PC-3 (cell line): ENCODE measurements at regions not wholly inside any gene's neighbourhood (a gene's known extent, or its start where the extent isn't known, plus 50 kb on each side); places are given as distances from the start of the nearest gene placed in this dataset.

Experiments used
- ATAC-seq: fragments of 200-7000 bp; cut with Tn5 transposase; 2 replicates; pipeline ENCODE4 v1.9.1; 2020; ENCODE audit warnings: mild to moderate bottlenecking, moderate library complexity
- BruUV-seq: library from RNA; stranded (reverse); fragments of 400-500 nt; replicated peaks from 2 replicates; lab custom pipeline; 2021; lab: Mats Ljungman, UMichigan
- CTCF ChIA-PET: fragments of 300-600 bp; sonication (Branson Sonifier 250); formaldehyde crosslinking; loops from one replicate; lab custom pipeline; 2022; ENCODE audit warnings: antibody characterized with exemption; lab: Charles Lee
- POLR2A ChIA-PET: fragments of 300-600 bp; sonication (Branson Sonifier 250); formaldehyde crosslinking; loops from one replicate; lab custom pipeline; 2022; ENCODE audit warnings: antibody characterized with exemption; ENCODE audit not compliant: unreplicated experiment; lab: Charles Lee
- DNase-seq: peaks from one replicate; pipeline ENCODE4 v3.0.0-alpha.2; 2015
- H2AFZ ChIP-seq: fragments of 300-600 bp; sonication (generic); 2 replicates; pipeline ENCODE4 v1.6.0; 2016; ENCODE audit warnings: antibody characterized with exemption, low read length
- H3F3A ChIP-seq: fragments of 300-600 bp; sonication (generic); one replicate; pipeline ENCODE4 v1.6.0; 2017; ENCODE audit warnings: antibody characterized with exemption, low read length, control low read depth, mild to moderate bottlenecking; ENCODE audit not compliant: unreplicated experiment
- H3K27ac ChIP-seq: fragments of 300-600 bp; sonication (generic); 2 replicates; pipeline ENCODE4 v1.5.1; 2016; ENCODE audit warnings: mild to moderate bottlenecking, low read length
- H3K27me3 ChIP-seq: fragments of 300-600 bp; sonication (generic); 2 replicates; pipeline ENCODE4 v1.6.1; 2016; ENCODE audit warnings: low read length, mixed read lengths
- H3K36me3 ChIP-seq: fragments of 300-600 bp; sonication (generic); 2 replicates; pipeline ENCODE4 v1.6.1; 2016; ENCODE audit warnings: low read depth, mixed run types, low read length, mixed read lengths
- H3K4me1 ChIP-seq: fragments of 300-600 bp; sonication (generic); 2 replicates; pipeline ENCODE4 v1.5.1; 2016; ENCODE audit warnings: low read length; ENCODE audit not compliant: insufficient read depth
- H3K4me2 ChIP-seq: fragments of 300-600 bp; sonication (generic); 2 replicates; pipeline ENCODE4 v1.6.0; 2016; ENCODE audit warnings: low read length
- H3K4me3 ChIP-seq: fragments of 300-600 bp; sonication (generic); 2 replicates; pipeline ENCODE4 v1.5.1; 2016; ENCODE audit warnings: mild to moderate bottlenecking, low read length, mixed read lengths
- H3K79me2 ChIP-seq: fragments of 300-600 bp; sonication (generic); 2 replicates; pipeline ENCODE4 v1.6.1; 2017; ENCODE audit warnings: low read length, mixed read lengths
- H3K9ac ChIP-seq: fragments of 300-600 bp; sonication (generic); 2 replicates; pipeline ENCODE4 v1.6.0; 2016; ENCODE audit warnings: mild to moderate bottlenecking, low read length
- H3K9me2 ChIP-seq: fragments of 300-600 bp; sonication (generic); replicated peaks from 2 replicates; pipeline ENCODE4 v1.6.1; 2016; ENCODE audit warnings: mixed run types, low read length, mixed read lengths
- H3K9me3 ChIP-seq: fragments of 300-600 bp; sonication (generic); 2 replicates; pipeline ENCODE4 v1.6.1; 2016; ENCODE audit warnings: low read length, mixed read lengths
- H4K20me1 ChIP-seq: fragments of 300-600 bp; sonication (generic); 2 replicates; pipeline ENCODE4 v1.6.1; 2016; ENCODE audit warnings: low read length, mixed read lengths
- EZH2 ChIP-seq: fragments of 300-600 bp; sonication (generic); IDR thresholded peaks from one replicate; pipeline ENCODE4 v1.6.1; 2017; ENCODE audit warnings: antibody characterized with exemption, mild to moderate bottlenecking, low read length; ENCODE audit not compliant: unreplicated experiment
- EZH2phosphoT487 ChIP-seq: fragments of 300-600 bp; sonication (generic); IDR thresholded peaks from 2 replicates; pipeline ENCODE4 v1.6.1; 2018; ENCODE audit warnings: mild to moderate bottlenecking, antibody characterized with exemption, low read length, borderline replicate concordance
- intact Hi-C: fragments of 100-400 bp; cut with micrococcal nuclease; formaldehyde crosslinking; loops from 2 replicates; pipeline ENCODE4 v1.9.0; 2023
- TF ChIP-seq, protein P1 (sequence below): fragments of 300-600 bp; sonication (generic); conservative IDR thresholded peaks from 2 replicates; pipeline ENCODE4 v1.5.1; 2017; ENCODE audit warnings: antibody characterized with exemption, low read depth, mild to moderate bottlenecking, low read length

DNA sequence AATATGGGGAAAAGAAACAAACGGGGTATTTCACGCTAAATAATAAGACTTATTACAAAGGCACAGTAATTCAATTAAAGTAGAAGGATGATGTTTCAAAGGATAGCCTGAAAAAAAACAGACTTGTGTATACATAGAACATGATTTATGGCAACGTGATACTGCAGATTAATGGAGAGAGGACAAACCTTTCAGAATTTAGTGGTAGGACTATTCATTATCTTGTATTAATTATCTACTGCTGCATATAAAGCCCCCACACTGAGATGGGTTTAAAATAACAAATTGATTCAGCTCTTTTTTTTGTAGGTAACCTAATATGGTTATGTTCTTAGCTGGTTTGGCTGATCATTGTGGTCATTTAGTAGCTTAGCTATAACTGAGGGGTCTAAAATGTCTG is 1269.0 kb downstream of the FSTL5 start:
- no peak for DNase-seq
- no peaks in the 10 kb centered on the region for H3K36me3 ChIP-seq
- H3K9ac ChIP-seq = no peak overlapping the region
- POLR2A ChIA-PET = no interaction called here
- no peak overlapping the region for H3K27ac ChIP-seq
- no peak overlapping the region for H3K4me2 ChIP-seq
- no peaks in the 10 kb centered on the region for H4K20me1 ChIP-seq
- CTCF ChIA-PET = no interaction called here
- BruUV-seq = no TSS peak
- no peaks in the 10 kb centered on the region for H3K4me1 ChIP-seq
- H3F3A ChIP-seq = no peaks in the 10 kb centered on the region
- H3K9me2 ChIP-seq = no peaks in the 10 kb centered on the region
- ATAC-seq = no peak
- no peak overlapping the region for H2AFZ ChIP-seq
- H3K79me2 ChIP-seq = no peaks in the 10 kb centered on the region
- H3K9me3 ChIP-seq = no peaks in the 10 kb centered on the region
- no peaks in the 10 kb centered on the region for H3K27me3 ChIP-seq
- H3K4me3 ChIP-seq = no peak overlapping the region
- TF ChIP-seq EZH2phosphoT487 (no peak), EZH2 (no peak)
- TF ChIP-seq, protein P1, sequence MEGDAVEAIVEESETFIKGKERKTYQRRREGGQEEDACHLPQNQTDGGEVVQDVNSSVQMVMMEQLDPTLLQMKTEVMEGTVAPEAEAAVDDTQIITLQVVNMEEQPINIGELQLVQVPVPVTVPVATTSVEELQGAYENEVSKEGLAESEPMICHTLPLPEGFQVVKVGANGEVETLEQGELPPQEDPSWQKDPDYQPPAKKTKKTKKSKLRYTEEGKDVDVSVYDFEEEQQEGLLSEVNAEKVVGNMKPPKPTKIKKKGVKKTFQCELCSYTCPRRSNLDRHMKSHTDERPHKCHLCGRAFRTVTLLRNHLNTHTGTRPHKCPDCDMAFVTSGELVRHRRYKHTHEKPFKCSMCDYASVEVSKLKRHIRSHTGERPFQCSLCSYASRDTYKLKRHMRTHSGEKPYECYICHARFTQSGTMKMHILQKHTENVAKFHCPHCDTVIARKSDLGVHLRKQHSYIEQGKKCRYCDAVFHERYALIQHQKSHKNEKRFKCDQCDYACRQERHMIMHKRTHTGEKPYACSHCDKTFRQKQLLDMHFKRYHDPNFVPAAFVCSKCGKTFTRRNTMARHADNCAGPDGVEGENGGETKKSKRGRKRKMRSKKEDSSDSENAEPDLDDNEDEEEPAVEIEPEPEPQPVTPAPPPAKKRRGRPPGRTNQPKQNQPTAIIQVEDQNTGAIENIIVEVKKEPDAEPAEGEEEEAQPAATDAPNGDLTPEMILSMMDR = no peak
- intact Hi-C loops = no loop called here

DNA sequence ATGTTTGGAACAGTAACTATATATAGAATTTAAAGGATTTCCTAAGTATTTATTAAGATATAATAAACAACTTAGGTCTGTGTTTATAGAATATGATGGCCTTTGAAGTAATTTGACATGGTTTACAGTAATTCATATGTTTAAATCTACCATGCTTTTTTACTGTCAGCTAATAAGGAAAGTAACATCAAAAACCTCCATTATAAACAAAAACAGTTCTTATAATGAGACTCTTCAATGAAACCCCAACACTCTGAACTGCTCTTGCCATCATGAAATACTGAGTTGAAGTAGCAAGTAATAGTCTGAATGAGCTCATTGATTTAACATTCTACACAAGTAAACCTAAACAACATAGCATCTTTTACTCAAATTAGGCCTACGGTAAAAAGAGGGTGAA is 1236.5 kb downstream of the FSTL5 start:
- H3K36me3 ChIP-seq = no peaks in the 10 kb centered on the region
- no TSS peak for BruUV-seq
- no peaks in the 10 kb centered on the region for H3K27me3 ChIP-seq
- TF ChIP-seq, protein P1 = no peak
- TF ChIP-seq EZH2 (no peak), EZH2phosphoT487 (no peak)
- H3K9ac ChIP-seq = no peak overlapping the region
- H3K9me2 ChIP-seq = no peaks in the 10 kb centered on the region
- no peaks in the 10 kb centered on the region for H3K79me2 ChIP-seq
- H2AFZ ChIP-seq = no peak overlapping the region
- no peak for DNase-seq
- intact Hi-C loops = no loop called here
- H3F3A ChIP-seq = no peaks in the 10 kb centered on the region
- CTCF ChIA-PET = no interaction called here
- no peaks in the 10 kb centered on the region for H3K4me1 ChIP-seq
- H3K27ac ChIP-seq = no peak overlapping the region
- no peaks in the 10 kb centered on the region for H4K20me1 ChIP-seq
- no peak overlapping the region for H3K4me3 ChIP-seq
- POLR2A ChIA-PET = no interaction called here
- H3K9me3 ChIP-seq = no peaks in the 10 kb centered on the region
- H3K4me2 ChIP-seq = no peak overlapping the region
- no peak for ATAC-seq

DNA sequence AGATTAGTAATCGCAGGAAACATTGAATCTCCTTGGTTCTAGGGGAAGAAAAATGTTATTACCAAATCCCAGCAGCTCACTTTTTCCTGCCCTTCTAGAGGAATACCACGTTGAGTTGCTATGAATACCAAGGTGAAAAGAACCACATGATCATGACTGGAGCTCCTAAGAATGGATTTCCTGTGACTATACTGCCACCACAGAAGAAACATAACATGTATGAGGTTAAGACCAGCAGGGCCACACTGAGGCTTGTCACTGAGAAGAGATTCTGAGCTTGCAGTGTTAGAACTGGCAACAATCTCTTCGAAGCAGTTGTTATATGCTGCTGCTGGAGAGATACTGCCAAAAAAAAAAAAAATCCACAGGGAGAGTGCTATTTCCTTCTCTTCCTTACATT is 1235.3 kb downstream of the FSTL5 start:
- ChIA-PET CTCF (no interaction called here), POLR2A (no interaction called here)
- Histone ChIP-seq H3K27me3 (no peaks in the 10 kb centered on the region), H3K4me1 (no peaks in the 10 kb centered on the region), H3K4me3 (no peak overlapping the region), H3K36me3 (no peaks in the 10 kb centered on the region), H2AFZ (no peak overlapping the region), H4K20me1 (no peaks in the 10 kb centered on the region), H3F3A (no peaks in the 10 kb centered on the region), H3K79me2 (no peaks in the 10 kb centered on the region), H3K9me3 (no peaks in the 10 kb centered on the region), H3K27ac (no peak overlapping the region), H3K9me2 (no peaks in the 10 kb centered on the region), H3K9ac (no peak overlapping the region), H3K4me2 (no peak overlapping the region)
- no peak for ATAC-seq
- intact Hi-C loops = no loop called here
- no peak for TF ChIP-seq EZH2phosphoT487
- no peak for TF ChIP-seq EZH2
- TF ChIP-seq, protein P1 = no peak
- no peak for DNase-seq
- BruUV-seq = no TSS peak
